HG02840 (cell line): ENCODE measurements at regions not wholly inside any gene's neighbourhood (a gene's known extent, or its start where the extent isn't known, plus 50 kb on each side); places are given as distances from the start of the nearest gene placed in this dataset.
"Not testable (repeated sequence)": the region's sequence is repeated elsewhere in the genome, so short reads cannot be mapped to it uniquely, and the experiment has no call there.

Experiments used
- ATAC-seq: cut with Tn5 transposase; IDR thresholded peaks from one replicate; pipeline ENCODE4 v1.9.1; 2021; ENCODE audit warnings: mild to moderate bottlenecking, moderate library complexity, moderate number of reproducible peaks; ENCODE audit not compliant: unreplicated experiment, low FRiP score

- no peak for ATAC-seq
Measured at GRCh38 chr3:5891711-5892110, 704.2 kb downstream of the EDEM1 start.

DNA sequence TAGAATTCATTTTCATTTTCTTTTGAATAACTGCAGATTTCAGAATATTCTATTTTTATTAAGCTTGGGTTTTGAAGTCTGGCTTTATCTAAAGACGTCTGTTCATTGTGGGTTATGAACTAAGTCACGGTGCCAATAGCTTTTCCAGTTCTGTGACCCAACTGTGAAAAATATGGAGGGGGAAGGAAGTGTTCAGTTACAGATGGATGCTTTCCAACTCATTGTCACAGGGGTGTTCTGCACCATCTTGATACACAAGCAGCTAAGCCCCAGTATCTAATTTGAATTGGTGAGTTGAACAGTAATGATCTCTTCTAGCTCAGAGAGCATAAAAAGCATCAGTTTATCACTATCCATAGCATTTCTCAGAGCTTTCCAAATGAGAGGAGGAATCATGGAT is 710.6 kb downstream of the EDEM1 start:
- no peak for ATAC-seq

DNA sequence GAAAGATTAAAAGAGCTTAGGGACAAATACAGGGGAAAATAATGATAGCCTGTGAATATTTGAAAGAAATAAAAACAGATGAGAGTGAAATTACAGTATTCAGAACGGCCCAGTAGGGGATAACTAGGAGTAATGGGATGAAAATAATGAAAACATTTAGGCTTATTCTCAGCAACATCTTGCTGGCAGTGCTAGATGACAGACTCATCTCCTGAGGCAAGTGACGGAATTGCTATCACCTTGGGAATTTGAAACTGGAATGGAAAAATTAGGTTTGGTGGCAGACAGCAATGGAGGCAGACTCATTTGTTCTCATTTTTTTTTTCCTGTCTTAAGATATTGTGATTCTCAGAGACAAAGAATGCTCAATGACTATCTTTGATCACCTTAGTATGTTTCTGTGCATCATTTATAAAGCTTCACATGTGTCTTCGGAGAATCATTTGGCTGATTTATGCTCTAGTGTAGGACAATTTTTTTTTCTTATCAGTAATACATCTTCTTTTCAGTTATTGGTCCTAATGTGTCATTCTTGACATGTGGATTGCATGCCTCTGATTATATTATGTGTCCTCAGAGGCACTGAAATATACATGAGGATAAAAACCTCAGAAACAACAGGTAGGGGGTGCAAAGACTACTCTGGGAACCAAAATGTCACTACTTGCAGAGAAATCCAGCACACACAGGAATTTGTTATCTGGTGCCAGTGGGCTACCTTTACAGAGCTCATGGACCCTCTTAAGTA is 711.7 kb downstream of the EDEM1 start:
- no peak for ATAC-seq

GRCh38 chr3:5917932-5918331 is 730.4 kb downstream of the EDEM1 start:
- no peak for ATAC-seq

- no peak for ATAC-seq
Measured at GRCh38 chr3:5918626-5919025, 731.1 kb downstream of the EDEM1 start.

- ATAC-seq: no peak
Measured at GRCh38 chr3:5929027-5929426, 741.5 kb downstream of the EDEM1 start.

GRCh38 chr3:5944061-5944460 is 756.6 kb downstream of the EDEM1 start:
- not testable (repeated sequence) for ATAC-seq

GRCh38 chr3:5948084-5948483 is 760.6 kb downstream of the EDEM1 start:
- ATAC-seq: no peak

DNA sequence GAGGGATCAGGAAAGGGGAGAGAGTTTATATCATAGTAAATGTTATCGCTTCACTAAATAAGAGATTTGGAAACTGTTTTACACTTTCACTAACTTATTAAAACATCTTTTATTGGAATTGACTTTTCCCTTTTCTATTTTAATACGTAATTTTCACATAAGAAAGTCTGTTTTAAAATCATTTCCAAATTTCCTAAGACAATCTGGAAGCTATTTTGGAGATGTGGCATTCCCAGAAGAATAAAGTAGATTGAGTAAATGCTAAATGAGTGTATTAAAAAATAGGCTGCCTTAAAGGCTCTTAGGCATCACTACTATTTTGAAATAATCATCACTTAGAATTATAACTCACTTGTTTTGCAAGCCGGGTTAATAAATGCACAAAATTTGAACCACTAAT is 763.5 kb downstream of the EDEM1 start:
- ATAC-seq: no peak

GRCh38 chr3:5972586-5972985 is 785.1 kb downstream of the EDEM1 start:
- ATAC-seq: no peak

DNA sequence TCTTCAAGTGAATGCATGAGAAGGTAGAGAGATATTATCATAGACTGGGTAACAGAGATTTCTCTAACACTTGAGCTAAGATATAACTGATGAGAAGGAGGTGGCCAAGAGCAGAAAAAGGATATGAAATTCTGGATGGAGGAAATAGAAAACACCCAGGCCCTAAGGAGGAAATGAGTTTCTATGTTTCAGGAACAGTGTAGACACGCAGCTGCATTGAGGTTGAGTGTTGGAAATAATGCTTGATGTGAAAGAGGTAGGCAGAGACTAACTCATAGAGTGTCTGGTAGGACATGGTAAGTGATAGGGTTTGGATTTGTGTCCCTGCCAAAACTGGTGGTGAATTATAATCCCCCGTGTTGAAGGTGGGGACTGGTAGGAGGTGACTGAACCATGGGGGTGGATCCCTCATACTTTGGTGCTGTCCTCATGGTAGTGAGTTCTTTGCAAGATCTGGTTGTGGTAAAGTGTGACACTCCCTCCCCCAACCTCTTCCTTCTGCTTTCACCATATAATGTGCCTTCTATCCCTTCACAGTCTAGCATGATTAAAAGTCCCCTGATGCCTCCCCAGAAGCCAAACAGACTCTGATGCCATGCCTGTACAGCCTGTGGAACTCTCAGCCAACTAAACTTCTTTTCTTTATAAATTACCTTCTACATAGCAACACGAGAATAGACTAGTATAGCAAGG is 787.3 kb downstream of the EDEM1 start:
- ATAC-seq: no peak

GRCh38 chr3:5977331-5977730 is 789.8 kb downstream of the EDEM1 start:
- ATAC-seq: no peak

DNA sequence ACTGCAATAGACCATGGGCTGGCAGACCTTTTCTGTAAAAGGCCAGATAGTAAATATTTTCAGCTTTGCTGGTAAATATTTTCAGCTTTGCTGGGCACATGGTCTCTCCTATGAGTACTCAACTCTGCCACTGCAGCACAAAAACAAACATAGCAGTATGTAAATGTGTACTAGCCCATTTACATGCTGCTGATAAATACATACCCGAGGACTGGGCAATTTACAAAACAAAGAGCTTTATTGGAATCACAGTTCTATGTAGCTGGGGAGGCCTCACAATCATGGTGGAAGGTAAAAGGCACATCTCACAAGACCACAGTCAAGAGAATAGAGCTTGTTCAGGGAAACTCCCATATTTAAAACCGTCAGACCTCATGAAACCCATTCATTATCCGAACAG is 793.0 kb downstream of the EDEM1 start:
- ATAC-seq: no peak

GRCh38 chr3:5994651-5995050 is 807.1 kb downstream of the EDEM1 start:
- ATAC-seq: no peak

DNA sequence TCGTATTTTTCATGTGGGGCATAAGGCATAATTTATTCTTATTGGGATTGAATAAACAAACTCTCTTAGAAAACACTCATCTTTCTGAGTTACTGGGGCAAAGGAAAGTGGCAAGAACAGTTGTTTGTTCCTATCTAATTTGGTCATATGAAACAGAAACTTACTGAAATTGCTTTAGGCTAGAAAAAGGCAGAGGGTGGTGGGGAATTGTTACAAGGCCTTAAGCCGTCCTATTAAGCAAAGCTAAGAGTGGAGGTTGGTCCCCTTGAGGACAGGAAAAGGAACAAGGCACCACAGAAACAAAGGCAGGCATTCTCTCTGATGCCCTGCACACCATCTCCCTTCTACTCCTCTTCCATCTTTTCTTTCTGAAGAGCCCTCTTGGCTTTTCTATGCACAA is 830.9 kb downstream of the EDEM1 start:
- ATAC-seq: no peak

GRCh38 chr3:6022621-6023020 is 835.1 kb downstream of the EDEM1 start:
- no peak for ATAC-seq

- no peak for ATAC-seq
Measured at GRCh38 chr3:6025032-6025431, 835.9 kb upstream of the GRM7 start.

- ATAC-seq: not testable (repeated sequence)
Measured at GRCh38 chr3:6030648-6031047, 830.3 kb upstream of the GRM7 start.

- no peak for ATAC-seq
Measured at GRCh38 chr3:6035626-6036025, 825.3 kb upstream of the GRM7 start.

DNA sequence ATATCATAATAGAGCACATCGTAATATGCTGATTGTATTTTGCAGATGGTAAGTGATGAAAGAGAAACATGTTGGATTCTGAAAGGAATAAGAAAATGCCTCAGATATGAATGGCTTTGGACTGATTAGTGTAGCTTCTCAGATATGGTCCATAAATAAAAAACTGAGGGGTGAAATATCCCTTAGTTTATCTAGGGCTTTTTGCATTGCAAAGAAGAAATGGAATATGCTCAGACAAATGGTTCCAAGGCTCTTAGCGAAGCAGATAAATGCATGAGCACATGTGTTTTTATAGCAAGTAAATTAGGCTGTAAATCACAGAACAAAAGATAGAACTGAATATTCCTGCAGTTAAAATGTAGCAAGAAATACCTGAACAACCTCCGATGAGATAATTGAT is 820.9 kb upstream of the GRM7 start:
- ATAC-seq: no peak

GRCh38 chr3:6041894-6042293 is 819.0 kb upstream of the GRM7 start:
- no peak for ATAC-seq

GRCh38 chr3:6047016-6047415 is 813.9 kb upstream of the GRM7 start:
- no peak for ATAC-seq
